K562 (cell line): ENCODE measurements at regions not wholly inside any gene's neighbourhood (a gene's known extent, or its start where the extent isn't known, plus 50 kb on each side); places are given as distances from the start of the nearest gene placed in this dataset.

ENCODE experiments used
- ATAC-seq: fragments of 200-7000 bp; cut with Tn5 transposase; 3 replicates; pipeline ENCODE4 v1.9.1; 2020; ENCODE audit warnings: moderate library complexity
- BruUV-seq: library from RNA; stranded (reverse); fragments of 400-500 nt; replicated peaks from 2 replicates; lab custom pipeline; 2021; lab: Mats Ljungman, UMichigan
- CTCF ChIA-PET: fragments of 300-600 bp; formaldehyde crosslinking; extraction: SDS; loops from one replicate; lab custom pipeline; 2021; ENCODE audit warnings: low intra/inter-chr PET ratio; lab: Yijun Ruan, JAX
- POLR2A ChIA-PET: fragments of 300-600, 350-650 bp; sonication (Branson Sonifier 250); formaldehyde crosslinking; extraction: SDS; loops from one replicate; lab custom pipeline; 2021; ENCODE audit warnings: antibody characterized with exemption, inconsistent platforms; lab: Yijun Ruan, JAX
- DNase-seq, 4 experiments: peaks; one replicate each; pipeline versions ENCODE4 v3.0.0 to v3.0.0-alpha.2; 2011 to 2018; ENCODE audit warnings: low spot score in 3 of 4, mixed read lengths in 3 of 4; ENCODE audit errors: extremely low read depth in 1 of 4
- FAIRE-seq: peaks from 2 replicates; lab custom pipeline; 2011; peaks lifted over from hg19 to GRCh38; lab: Jason Lieb, UNC
- H2AFZ ChIP-seq: 2 replicates; pipeline ENCODE4 v1.6.0; 2011; ENCODE audit warnings: low read depth, low read length, control low read depth, inconsistent platforms
- H3K27ac ChIP-seq: fragments of 200-600 bp; 3 replicates; pipeline ENCODE4 v1.8.0; 2011; ENCODE audit warnings: low read depth, mild to moderate bottlenecking, control low read depth, inconsistent platforms, low read length, moderate library complexity, mixed read lengths; ENCODE audit errors: extremely low read depth
- H3K27me3 ChIP-seq, 2 experiments: fragments of 300-600 bp in 1 of 2; 2 replicates in 1 of 2; 3 replicates in 1 of 2; pipeline versions ENCODE4 v1.6.0 to v1.8.0; 2011; ENCODE audit warnings: inconsistent platforms in 2 of 2, low read length in 2 of 2, mild to moderate bottlenecking in 1 of 2, mixed read lengths in 1 of 2, moderate library complexity in 1 of 2; ENCODE audit not compliant: control insufficient read depth in 2 of 2, insufficient read depth in 2 of 2
- H3K36me3 ChIP-seq: fragments of 300-600 bp; 3 replicates; pipeline ENCODE4 v1.8.0; 2011; ENCODE audit warnings: mild to moderate bottlenecking, low read length, inconsistent platforms; ENCODE audit not compliant: control insufficient read depth, insufficient read depth
- H3K4me1 ChIP-seq, 2 experiments: fragments of 200-600 bp in 1 of 2; replicated peaks in 1 of 2; 2 replicates in 1 of 2; 3 replicates in 1 of 2; pipeline versions ENCODE4 v1.5.1 to v1.8.0; 2011; ENCODE audit warnings: inconsistent platforms in 2 of 2, low read length in 2 of 2, mild to moderate bottlenecking in 1 of 2, mixed read lengths in 1 of 2, moderate library complexity in 1 of 2; ENCODE audit not compliant: control insufficient read depth in 2 of 2, insufficient read depth in 2 of 2
- H3K4me2 ChIP-seq: 2 replicates; pipeline ENCODE4 v1.6.1; 2011; ENCODE audit warnings: low read length, control low read depth, inconsistent platforms, mixed read lengths; ENCODE audit not compliant: insufficient read depth
- H3K4me3 ChIP-seq: fragments of 200-600 bp; sonication (generic), shearing (Covaris generic); 2 replicates; pipeline ENCODE4 v1.5.1; 2016; ENCODE audit warnings: control low read depth, inconsistent platforms
- H3K79me2 ChIP-seq: fragments of 200-600 bp; 3 replicates; pipeline ENCODE4 v1.8.0; 2011; ENCODE audit warnings: low read length, inconsistent platforms; ENCODE audit not compliant: control insufficient read depth, insufficient read depth
- H3K9ac ChIP-seq, 2 experiments: 2 replicates each; pipeline versions ENCODE4 v1.6.0 to v1.6.1; 2011; ENCODE audit warnings: low read depth in 2 of 2, low read length in 2 of 2, control low read depth in 1 of 2, inconsistent platforms in 1 of 2, mild to moderate bottlenecking in 1 of 2, mixed read lengths in 1 of 2; ENCODE audit not compliant: insufficient read depth in 1 of 2
- H3K9me1 ChIP-seq: one replicate; pipeline ENCODE4 v1.6.0; 2011; ENCODE audit warnings: inconsistent platforms, mild to moderate bottlenecking, low read length, moderate library complexity; ENCODE audit not compliant: control insufficient read depth, insufficient read depth
- H3K9me3 ChIP-seq: replicated peaks from 2 replicates; pipeline ENCODE4 v1.5.1; 2011; ENCODE audit warnings: low read depth, low read length, inconsistent platforms; ENCODE audit not compliant: control insufficient read depth, insufficient read depth
- H4K20me1 ChIP-seq: replicated peaks from 2 replicates; pipeline ENCODE4 v1.6.1; 2011; ENCODE audit warnings: low read length, inconsistent platforms, mixed read lengths; ENCODE audit not compliant: control insufficient read depth, insufficient read depth
- ARHGAP35 ChIP-seq: fragments of 450-650 bp; IDR thresholded peaks from 2 replicates; pipeline ENCODE4 v1.6.1; 2018; ENCODE audit not compliant: partially characterized antibody
- CBFA2T2 ChIP-seq: fragments of 450-650 bp; conservative IDR thresholded peaks from 2 replicates; pipeline ENCODE4 v1.6.1; 2017; ENCODE audit warnings: mild to moderate bottlenecking
- CREB1 ChIP-seq, 2 experiments: sonication (generic) in 1 of 2; formaldehyde crosslinking in 1 of 2; IDR thresholded peaks; 2 replicates each; pipeline versions ENCODE4 v1.6.1 to v1.8.0; 2012 to 2022; ENCODE audit warnings: inconsistent platforms in 1 of 2, mild to moderate bottlenecking in 1 of 2, missing genetic modification reagents in 1 of 2, moderate library complexity in 1 of 2
- ESRRB ChIP-seq: fragments of 250-450 bp; sonication (Bioruptor Pico); IDR thresholded peaks from 2 replicates; pipeline ENCODE4 v1.5.0; 2020; ENCODE audit warnings: mild to moderate bottlenecking, moderate library complexity, borderline replicate concordance
- FOXM1 ChIP-seq, 2 experiments: fragments of 450-650 bp in 1 of 2; sonication (generic) in 1 of 2; formaldehyde crosslinking in 1 of 2; IDR thresholded peaks; 2 replicates each; pipeline versions ENCODE4 v1.6.1 to v1.9.0; 2017 to 2022; ENCODE audit warnings: low read depth in 2 of 2, mild to moderate bottlenecking in 2 of 2, missing genetic modification reagents in 1 of 2, moderate library complexity in 1 of 2
- HMG20B ChIP-seq: fragments of 250-450 bp; sonication (Bioruptor Pico); IDR thresholded peaks from 2 replicates; pipeline ENCODE4 v1.5.0; 2021; ENCODE audit warnings: mild to moderate bottlenecking
- NELFE ChIP-seq: IDR thresholded peaks from 2 replicates; pipeline ENCODE4 v1.6.1; 2011; ENCODE audit warnings: mild to moderate bottlenecking; ENCODE audit not compliant: insufficient read depth, insufficient read length
- NR4A1 ChIP-seq, 2 experiments: fragments of 250-450 bp in 1 of 2; fragments of 450-650 bp in 1 of 2; sonication (Bioruptor Pico) in 1 of 2; IDR thresholded peaks; 2 replicates each; pipeline versions ENCODE4 v1.4.0 to v1.6.1; 2016 to 2020; ENCODE audit warnings: mild to moderate bottlenecking in 2 of 2, missing compliant biosample characterization in 1 of 2, missing genetic modification characterization in 1 of 2, moderate library complexity in 1 of 2
- TCF7L2 ChIP-seq: fragments of 150-350 bp; IDR thresholded peaks from 2 replicates; pipeline ENCODE4 v1.6.1; 2016; ENCODE audit warnings: low read depth, mild to moderate bottlenecking, low read length, moderate library complexity
- TEAD2 ChIP-seq: fragments of 450-650 bp; IDR thresholded peaks from 2 replicates; pipeline ENCODE4 v1.6.1; 2016; ENCODE audit warnings: missing genetic modification characterization, control low read depth, missing compliant biosample characterization
- ZNF311 ChIP-seq: fragments of 250-450 bp; sonication (Bioruptor Pico); IDR thresholded peaks from 2 replicates; pipeline ENCODE4 v1.4.0; 2020; ENCODE audit warnings: mild to moderate bottlenecking, moderate library complexity
- ZNF609 ChIP-seq: sonication (generic); formaldehyde crosslinking; IDR thresholded peaks from 2 replicates; pipeline ENCODE4 v1.8.1; 2023; ENCODE audit warnings: missing genetic modification reagents, mild to moderate bottlenecking, borderline replicate concordance
- WGBS: fragments of 100-300 bp; shearing (Covaris generic); methylation state at CpG from one replicate; pipeline ENCODE4 v1.1.6; 2016; ENCODE audit warnings: low coverage, mixed read lengths; ENCODE audit not compliant: insufficient coverage; ENCODE audit errors: missing lambda C conversion rate; 5-methylcytosine and 5-hydroxymethylcytosine counted together
- in situ Hi-C: fragments of 300-500 bp; cut with MboI; formaldehyde crosslinking; loops from 4 replicates; pipeline ENCODE4 v1.15.0; 2018; ENCODE audit warnings: inconsistent platforms, mixed read lengths
- intact Hi-C: fragments of 100-400 bp; cut with micrococcal nuclease; formaldehyde crosslinking; loops from 2 replicates; pipeline ENCODE4 v1.14.2; 2022
- TF ChIP-seq, protein P1 (sequence below): fragments of 200-800 bp; sonication (Bioruptor generic); IDR thresholded peaks from 2 replicates; pipeline ENCODE4 v1.6.1; 2017; ENCODE audit warnings: missing genetic modification characterization, missing compliant biosample characterization
- TF ChIP-seq, protein P2 (sequence below): sonication (generic); formaldehyde crosslinking; IDR thresholded peaks from 2 replicates; pipeline ENCODE4 v1.8.1; 2023; ENCODE audit warnings: mild to moderate bottlenecking, missing genetic modification reagents, moderate library complexity
- TF ChIP-seq, protein P3 (sequence below): fragments of 250-450 bp; sonication (Bioruptor Pico); IDR thresholded peaks from 2 replicates; pipeline ENCODE4 v1.9.0; 2021; ENCODE audit warnings: mild to moderate bottlenecking

GRCh38 chr14:106509807-106510206 lies 983.4 kb downstream of the TMEM121 start:
- FAIRE-seq (no peak), ATAC-seq (no peak), DNase-seq (no peak)
- no peak overlapping the region for H3K27ac ChIP-seq
- no peaks in the 10 kb centered on the region for H3K79me2 ChIP-seq
- no peaks in the 10 kb centered on the region for H3K9me3 ChIP-seq
- no TSS peak for BruUV-seq
- ChIA-PET CTCF (no interaction called here), POLR2A (no interaction called here)
- no peak overlapping the region for H3K4me2 ChIP-seq
- intact Hi-C loops, result no loop called here
- H3K9me1 ChIP-seq, result no peaks in the 10 kb centered on the region
- in situ Hi-C loops, result no loop called here
- H3K9ac ChIP-seq, result no peak overlapping the region
- no peaks in the 10 kb centered on the region for H3K4me1 ChIP-seq
- H4K20me1 ChIP-seq, result no peaks in the 10 kb centered on the region
- H2AFZ ChIP-seq, result no peak overlapping the region
- 11% methylated on average over 3 of the region's 3 CpGs for WGBS
- no peaks in the 10 kb centered on the region for H3K36me3 ChIP-seq
- no peak overlapping the region for H3K4me3 ChIP-seq
- H3K27me3 ChIP-seq, result no peaks in the 10 kb centered on the region
- TF ChIP-seq TEAD2 (tag) (no peak), ZNF609 (CRISPR knock-in tag) (no peak), ZNF311 (no peak), TCF7L2 (no peak), ESRRB (CRISPR knock-in tag) (no peak), HMG20B (CRISPR knock-in tag) (no peak), CREB1 (IDR thresholded peaks at IDR 0.05) (no peak), CREB1 (CRISPR knock-in tag; IDR thresholded peaks at IDR 0.05) (no peak), FOXM1 (IDR thresholded peaks at IDR 0.05; ENCODE audit: low read depth) (no peak), FOXM1 (CRISPR knock-in tag; IDR thresholded peaks at IDR 0.05; ENCODE audit: low read depth) (no peak), CBFA2T2 (no peak), ARHGAP35 (no peak), NELFE (no peak), NR4A1 (CRISPR knock-in tag; IDR thresholded peaks at IDR 0.05) (no peak), NR4A1 (tag; IDR thresholded peaks at IDR 0.05) (no peak)
- TF ChIP-seq, protein P1, sequence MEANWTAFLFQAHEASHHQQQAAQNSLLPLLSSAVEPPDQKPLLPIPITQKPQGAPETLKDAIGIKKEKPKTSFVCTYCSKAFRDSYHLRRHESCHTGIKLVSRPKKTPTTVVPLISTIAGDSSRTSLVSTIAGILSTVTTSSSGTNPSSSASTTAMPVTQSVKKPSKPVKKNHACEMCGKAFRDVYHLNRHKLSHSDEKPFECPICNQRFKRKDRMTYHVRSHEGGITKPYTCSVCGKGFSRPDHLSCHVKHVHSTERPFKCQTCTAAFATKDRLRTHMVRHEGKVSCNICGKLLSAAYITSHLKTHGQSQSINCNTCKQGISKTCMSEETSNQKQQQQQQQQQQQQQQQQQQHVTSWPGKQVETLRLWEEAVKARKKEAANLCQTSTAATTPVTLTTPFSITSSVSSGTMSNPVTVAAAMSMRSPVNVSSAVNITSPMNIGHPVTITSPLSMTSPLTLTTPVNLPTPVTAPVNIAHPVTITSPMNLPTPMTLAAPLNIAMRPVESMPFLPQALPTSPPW (CRISPR knock-in tag), result no peak
- TF ChIP-seq, protein P2, sequence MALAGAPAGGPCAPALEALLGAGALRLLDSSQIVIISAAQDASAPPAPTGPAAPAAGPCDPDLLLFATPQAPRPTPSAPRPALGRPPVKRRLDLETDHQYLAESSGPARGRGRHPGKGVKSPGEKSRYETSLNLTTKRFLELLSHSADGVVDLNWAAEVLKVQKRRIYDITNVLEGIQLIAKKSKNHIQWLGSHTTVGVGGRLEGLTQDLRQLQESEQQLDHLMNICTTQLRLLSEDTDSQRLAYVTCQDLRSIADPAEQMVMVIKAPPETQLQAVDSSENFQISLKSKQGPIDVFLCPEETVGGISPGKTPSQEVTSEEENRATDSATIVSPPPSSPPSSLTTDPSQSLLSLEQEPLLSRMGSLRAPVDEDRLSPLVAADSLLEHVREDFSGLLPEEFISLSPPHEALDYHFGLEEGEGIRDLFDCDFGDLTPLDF (CRISPR knock-in tag), result no peak
- TF ChIP-seq, protein P3, sequence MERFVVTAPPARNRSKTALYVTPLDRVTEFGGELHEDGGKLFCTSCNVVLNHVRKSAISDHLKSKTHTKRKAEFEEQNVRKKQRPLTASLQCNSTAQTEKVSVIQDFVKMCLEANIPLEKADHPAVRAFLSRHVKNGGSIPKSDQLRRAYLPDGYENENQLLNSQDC (CRISPR knock-in tag), result no peak
